CD14-positive monocyte (primary cell): ENCODE measurements at regions not wholly inside any gene's neighbourhood (a gene's known extent, or its start where the extent isn't known, plus 50 kb on each side); places are given as distances from the start of the nearest gene placed in this dataset.

Source experiments
- DNase-seq, 3 donors: peaks; one replicate each; pipeline ENCODE4 v3.0.0-alpha.2; 2011 to 2022
- H2AFZ ChIP-seq: 2 replicates; pipeline ENCODE4 v1.6.0; 2012; ENCODE audit warnings: mild to moderate bottlenecking, low read depth, low read length, inconsistent platforms; ENCODE audit not compliant: insufficient read depth, poor library complexity, severe bottlenecking
- H3K27ac ChIP-seq, 2 donors: 1 replicate in 1 of 2; 2 replicates in 1 of 2; pipeline ENCODE4 v1.5.1; 2012 to 2013; ENCODE audit warnings: low read length in 2 of 2, control low read depth in 1 of 2, inconsistent platforms in 1 of 2, low read depth in 1 of 2, mild to moderate bottlenecking in 1 of 2
- H3K27me3 ChIP-seq, 2 donors: one replicate each; pipeline versions ENCODE4 v1.6.0 to v1.6.1; 2011 to 2013; ENCODE audit warnings: low read length in 2 of 2; ENCODE audit not compliant: control insufficient read depth in 2 of 2, insufficient read depth in 2 of 2
- H3K36me3 ChIP-seq, 2 donors: replicated peaks in 1 of 2; 1 replicate in 1 of 2; 2 replicates in 1 of 2; pipeline versions ENCODE4 v1.5.1 to v1.6.1; 2012 to 2013; ENCODE audit warnings: low read length in 2 of 2, control low read depth in 1 of 2, inconsistent platforms in 1 of 2, mild to moderate bottlenecking in 1 of 2; ENCODE audit not compliant: insufficient read depth in 2 of 2, control insufficient read depth in 1 of 2
- H3K4me1 ChIP-seq, 2 donors: 1 replicate in 1 of 2; 2 replicates in 1 of 2; pipeline versions ENCODE4 v1.5.1 to v1.6.1; 2012 to 2013; ENCODE audit warnings: low read length in 2 of 2, control low read depth in 1 of 2, inconsistent platforms in 1 of 2, mild to moderate bottlenecking in 1 of 2, moderate library complexity in 1 of 2; ENCODE audit not compliant: insufficient read depth in 2 of 2, control insufficient read depth in 1 of 2
- H3K4me2 ChIP-seq: replicated peaks from 2 replicates; pipeline ENCODE3; 2012; ENCODE audit warnings: low read length, moderate library complexity, mild to moderate bottlenecking; ENCODE audit not compliant: poor library complexity, severe bottlenecking; ENCODE audit errors: extremely low read depth
- H3K4me3 ChIP-seq, 3 experiments: fragments of 200-600 bp in 1 of 3; sonication (generic) in 1 of 3; replicated peaks in 1 of 3; 1 replicate in 2 of 3; 2 replicates in 1 of 3; pipeline ENCODE4 v1.5.1; 2011 to 2013; ENCODE audit warnings: low read length in 3 of 3, mild to moderate bottlenecking in 3 of 3, control low read depth in 2 of 3, low read depth in 2 of 3, inconsistent platforms in 1 of 3, moderate library complexity in 1 of 3
- H3K79me2 ChIP-seq: 2 replicates; pipeline ENCODE4 v1.6.0; 2012; ENCODE audit warnings: mild to moderate bottlenecking, control low read depth, inconsistent platforms, low read length, moderate library complexity; ENCODE audit not compliant: insufficient read depth
- H3K9ac ChIP-seq: 2 replicates; pipeline ENCODE4 v1.6.0; 2017; ENCODE audit warnings: low read length, mild to moderate bottlenecking; ENCODE audit not compliant: insufficient read depth, poor library complexity, severe bottlenecking
- H3K9me3 ChIP-seq, 2 donors: replicated peaks in 1 of 2; 1 replicate in 1 of 2; 2 replicates in 1 of 2; pipeline versions ENCODE4 v1.5.1 to v1.6.1; 2012 to 2013; ENCODE audit warnings: low read length in 2 of 2, control low read depth in 1 of 2; ENCODE audit not compliant: control insufficient read depth in 1 of 2, insufficient read depth in 1 of 2
- H4K20me1 ChIP-seq: 2 replicates; pipeline ENCODE4 v1.6.0; 2012; ENCODE audit warnings: mild to moderate bottlenecking, low read length, control low read depth, moderate library complexity; ENCODE audit not compliant: insufficient read depth
- H3K27ac Mint-ChIP-seq, 7 donors: one replicate each; pipeline ENCODE4 v1.8.0; 2020; ENCODE audit warnings: mild to moderate bottlenecking in 7 of 7, mixed read lengths in 7 of 7, moderate library complexity in 6 of 7, inconsistent platforms in 2 of 7
- H3K27me3 Mint-ChIP-seq, 3 donors: one replicate each; pipeline ENCODE4 v1.8.0; 2021 to 2022; ENCODE audit warnings: low read depth in 3 of 3, mild to moderate bottlenecking in 3 of 3, mixed read lengths in 3 of 3, moderate library complexity in 3 of 3, inconsistent platforms in 1 of 3
- H3K36me3 Mint-ChIP-seq, 2 donors: one replicate each; pipeline ENCODE4 v1.8.0; 2020; ENCODE audit warnings: mixed read lengths in 2 of 2, inconsistent platforms in 1 of 2, mild to moderate bottlenecking in 1 of 2
- H3K4me1 Mint-ChIP-seq: one replicate; pipeline ENCODE4 v1.8.0; 2020; ENCODE audit warnings: mild to moderate bottlenecking, mixed read lengths
- H3K4me3 Mint-ChIP-seq, 2 donors: one replicate each; pipeline ENCODE4 v1.8.0; 2020; ENCODE audit warnings: mild to moderate bottlenecking in 2 of 2, mixed read lengths in 2 of 2, moderate library complexity in 1 of 2
- H3K9me3 Mint-ChIP-seq, 7 donors: one replicate each; pipeline ENCODE4 v1.8.0; 2020 to 2022; ENCODE audit warnings: mixed read lengths in 7 of 7, mild to moderate bottlenecking in 6 of 7, moderate library complexity in 6 of 7, inconsistent platforms in 2 of 7
- CTCF ChIP-seq: fragments of 200-600 bp; IDR thresholded peaks from one replicate; pipeline ENCODE4 v1.8.0; 2022; ENCODE audit warnings: antibody characterized with exemption, mild to moderate bottlenecking
- WGBS: methylation state at CpG from one replicate; pipeline ENCODE4 v1.1.5; 2013; ENCODE audit warnings: missing lambda C conversion rate; ENCODE audit not compliant: insufficient coverage; 5-methylcytosine and 5-hydroxymethylcytosine counted together
- intact Hi-C, 2 donors: fragments of 100-400 bp; cut with micrococcal nuclease; formaldehyde crosslinking; loops; one replicate each; pipeline versions ENCODE4 v1.15.0 to v1.15.1; 2023

GRCh38 chr13:89169951-89170350 is 1498.8 kb downstream of the SLITRK5 start:
- Histone ChIP-seq H3K9ac (no peak overlapping the region), H3K9me3 (no peaks in the 10 kb centered on the region), H3K4me2 (no peak overlapping the region), H2AFZ (no peak overlapping the region), H4K20me1 (no peaks in the 10 kb centered on the region), H3K36me3 (no peaks in the 10 kb centered on the region), H3K4me3 (no peak overlapping the region), H3K79me2 (no peaks in the 10 kb centered on the region), H3K27me3 (no peaks in the 10 kb centered on the region), H3K27ac (no peak overlapping the region), H3K4me1 (no peaks in the 10 kb centered on the region)
- Mint-ChIP-seq H3K27ac (no peak overlapping the region), H3K36me3 (no peaks in the 10 kb centered on the region), H3K4me1 (no peaks in the 10 kb centered on the region), H3K9me3 (peaks cover 0 to 5% (median 3%) of the 10 kb centered on the region in 7 donors), H3K27me3 (no peaks in the 10 kb centered on the region), H3K4me3 (no peak overlapping the region)
- intact Hi-C loops: no loop called here
- no peak for DNase-seq
- no CpG with 5 or more reads among the region's 1 CpG for whole genome bisulfite sequencing
- TF ChIP-seq CTCF: no peak

GRCh38 chr13:89181041-89181440 is 1509.9 kb downstream of the SLITRK5 start:
- intact Hi-C loops: no loop called here
- no peaks in the 10 kb centered on the region for H3K27me3 ChIP-seq

More at GRCh38 chr13:89181041-89181440, 1509.9 kb downstream of the SLITRK5 start:
- H3K9me3 Mint-ChIP-seq: peaks cover 5 to 30% (median 15%) of the 10 kb centered on the region in 7 donors
- peaks cover 0 to 2% (median 0%) of the 10 kb centered on the region in 3 donors for H3K27me3 Mint-ChIP-seq
- H3K27ac Mint-ChIP-seq: no peak overlapping the region
- Histone ChIP-seq H3K9ac (no peak overlapping the region), H4K20me1 (no peaks in the 10 kb centered on the region), H3K4me1 (no peaks in the 10 kb centered on the region), H3K9me3 (peaks cover 22 to 30% of the 10 kb centered on the region in 2 donors), H3K4me2 (no peak overlapping the region), H3K4me3 (no peak overlapping the region), H3K36me3 (no peaks in the 10 kb centered on the region), H2AFZ (no peak overlapping the region), H3K27ac (no peak overlapping the region), H3K79me2 (no peaks in the 10 kb centered on the region)
- no peak for DNase-seq
- no peak overlapping the region for H3K4me3 Mint-ChIP-seq
- H3K36me3 Mint-ChIP-seq: no peaks in the 10 kb centered on the region
- H3K4me1 Mint-ChIP-seq: no peaks in the 10 kb centered on the region
- TF ChIP-seq CTCF: no peak
